ENCODE measurements at regions not wholly inside any gene's neighbourhood (a gene's known extent, or its start where the extent isn't known, plus 50 kb on each side); places are given as distances from the start of the nearest gene placed in this dataset.

GRCh38 chr7:9391221-9391620, 957.8 kb downstream of the NXPH1 start:
- H4K20me1 ChIP-seq (ENCODE audit: control insufficient read depth, insufficient read depth, insufficient read length) = no peaks in the 10 kb centered on the region
- no peak overlapping the region for H3K9ac ChIP-seq (ENCODE audit: extremely low read depth, insufficient read length, low read length)
- no peak overlapping the region for H2BK15ac ChIP-seq (ENCODE audit: low read depth, low read length)
- no peak overlapping the region for H3K23ac ChIP-seq (ENCODE audit: insufficient read length, low read depth, low read length)
- no peak overlapping the region for H2BK12ac ChIP-seq (ENCODE audit: insufficient read length, low read depth, low read length)
- peaks cover 12 to 18% of the 10 kb centered on the region in 2 experiments for H3K9me3 Mint-ChIP-seq
- H3K14ac ChIP-seq (ENCODE audit: insufficient read depth, low read length) = no peak overlapping the region
- no peak overlapping the region for H4K8ac ChIP-seq (replicated peaks; ENCODE audit: insufficient read length, low read depth, low read length)
- no peak overlapping the region for H3T11ph ChIP-seq (ENCODE audit: low read length)
- no peaks in the 10 kb centered on the region for H3K4me1 ChIP-seq (ENCODE audit: insufficient read depth, low read length)
- H3K18ac ChIP-seq (ENCODE audit: insufficient read length, low read depth, low read length) = no peak overlapping the region
- H3K56ac ChIP-seq (ENCODE audit: insufficient read length, low read depth, low read length) = no peak overlapping the region
- H3K27ac Mint-ChIP-seq = no peak overlapping the region; a peak in 1 of 7 replicates
- no peak overlapping the region for H2AK5ac ChIP-seq (ENCODE audit: insufficient read length, low read length)
- no peak overlapping the region for H3K4ac ChIP-seq (ENCODE audit: low read depth, low read length)
- no peak overlapping the region for H4K5ac ChIP-seq (ENCODE audit: insufficient read length, low read depth, low read length)
- H4K91ac ChIP-seq (ENCODE audit: insufficient read length, low read depth, low read length) = no peak overlapping the region
- H2BK20ac ChIP-seq (ENCODE audit: low read depth, low read length, poor library complexity, severe bottlenecking) = no peak overlapping the region
- H2BK120ac ChIP-seq (ENCODE audit: low read depth, low read length, poor library complexity, severe bottlenecking) = no peak overlapping the region
- H3K36me3 Mint-ChIP-seq (ENCODE audit: insufficient read depth in 1 of 3, low read depth in 3 of 3) = peaks cover 0 to 16% (median 1%) of the 10 kb centered on the region in 3 experiments; a peak in 2 of 7 replicates
- no peaks in the 10 kb centered on the region for H3K27me3 ChIP-seq (ENCODE audit: insufficient read depth, low read length)
- no peak overlapping the region for H3K4me2 ChIP-seq (ENCODE audit: insufficient read depth, insufficient read length, low read length)
- H2AFZ ChIP-seq (ENCODE audit: low read length) = no peak overlapping the region
- no peaks in the 10 kb centered on the region for H3K23me2 ChIP-seq (ENCODE audit: insufficient read length, low read depth, low read length, poor library complexity, severe bottlenecking)
- WGBS (ENCODE audit: extremely low coverage, insufficient read length, low lambda C conversion rate) = no CpG with 5 or more reads among the region's 4 CpGs
- no peak overlapping the region for H3K27ac ChIP-seq (ENCODE audit: insufficient read length, low read depth, low read length)
- H2BK5ac ChIP-seq (ENCODE audit: insufficient read length, low read length) = no peak overlapping the region
- no peak for DNase-seq
- H3K79me1 ChIP-seq (ENCODE audit: insufficient read depth, low read depth, low read length, poor library complexity, severe bottlenecking) = no peaks in the 10 kb centered on the region
- H3K4me3 Mint-ChIP-seq = no peak overlapping the region
- H3K4me1 Mint-ChIP-seq = no peaks in the 10 kb centered on the region
- H3K79me2 ChIP-seq (ENCODE audit: insufficient read depth, low read length) = no peaks in the 10 kb centered on the region
- TF ChIP-seq, protein P1, sequence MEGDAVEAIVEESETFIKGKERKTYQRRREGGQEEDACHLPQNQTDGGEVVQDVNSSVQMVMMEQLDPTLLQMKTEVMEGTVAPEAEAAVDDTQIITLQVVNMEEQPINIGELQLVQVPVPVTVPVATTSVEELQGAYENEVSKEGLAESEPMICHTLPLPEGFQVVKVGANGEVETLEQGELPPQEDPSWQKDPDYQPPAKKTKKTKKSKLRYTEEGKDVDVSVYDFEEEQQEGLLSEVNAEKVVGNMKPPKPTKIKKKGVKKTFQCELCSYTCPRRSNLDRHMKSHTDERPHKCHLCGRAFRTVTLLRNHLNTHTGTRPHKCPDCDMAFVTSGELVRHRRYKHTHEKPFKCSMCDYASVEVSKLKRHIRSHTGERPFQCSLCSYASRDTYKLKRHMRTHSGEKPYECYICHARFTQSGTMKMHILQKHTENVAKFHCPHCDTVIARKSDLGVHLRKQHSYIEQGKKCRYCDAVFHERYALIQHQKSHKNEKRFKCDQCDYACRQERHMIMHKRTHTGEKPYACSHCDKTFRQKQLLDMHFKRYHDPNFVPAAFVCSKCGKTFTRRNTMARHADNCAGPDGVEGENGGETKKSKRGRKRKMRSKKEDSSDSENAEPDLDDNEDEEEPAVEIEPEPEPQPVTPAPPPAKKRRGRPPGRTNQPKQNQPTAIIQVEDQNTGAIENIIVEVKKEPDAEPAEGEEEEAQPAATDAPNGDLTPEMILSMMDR (conservative IDR thresholded peaks at IDR 0.05) = no peak
- no peaks in the 10 kb centered on the region for H3K9me3 ChIP-seq (ENCODE audit: control insufficient read depth, low read depth, low read length)
- no peaks in the 10 kb centered on the region; the same call in 1 of the 2 replicates for H3K27me3 Mint-ChIP-seq (ENCODE audit: low read depth)

All from H9 (cell line).